Fibroblast of lung (primary cell): ENCODE measurements at regions not wholly inside any gene's neighbourhood (a gene's known extent, or its start where the extent isn't known, plus 50 kb on each side); places are given as distances from the start of the nearest gene placed in this dataset.

Source experiments
- DNase-seq, 2 donors: peaks; one replicate each; pipeline versions ENCODE4 v3.0.0 to v3.0.0-alpha.2; 2010; ENCODE audit warnings: low read depth in 2 of 2
- H2AFZ ChIP-seq: 2 replicates; pipeline ENCODE4 v1.5.1; 2012; ENCODE audit warnings: low read length, control low read depth, inconsistent platforms
- H3K27ac ChIP-seq: 2 replicates; pipeline ENCODE4 v1.5.1; 2011; ENCODE audit warnings: low read length, control low read depth; ENCODE audit not compliant: insufficient read depth
- H3K27me3 ChIP-seq: 2 replicates; pipeline ENCODE4 v1.5.1; 2011; ENCODE audit warnings: mild to moderate bottlenecking, low read length; ENCODE audit not compliant: control insufficient read depth, insufficient read depth
- H3K36me3 ChIP-seq: 2 replicates; pipeline ENCODE4 v1.5.1; 2011; ENCODE audit warnings: low read length; ENCODE audit not compliant: control insufficient read depth, insufficient read depth
- H3K4me1 ChIP-seq: 2 replicates; pipeline ENCODE4 v1.5.1; 2011; ENCODE audit warnings: low read length; ENCODE audit not compliant: control insufficient read depth, insufficient read depth; ENCODE audit errors: extremely low read depth
- H3K4me2 ChIP-seq: 2 replicates; pipeline ENCODE4 v1.5.1; 2011; ENCODE audit warnings: low read length, control low read depth; ENCODE audit not compliant: insufficient read depth; ENCODE audit errors: extremely low read depth
- H3K4me3 ChIP-seq, 4 experiments: fragments of 200-600 bp in 1 of 4; sonication (generic) in 1 of 4; replicated peaks in 1 of 4; 2 replicates each; pipeline ENCODE4 v1.5.1; 2011 to 2016; ENCODE audit warnings: low read length in 4 of 4, low read depth in 3 of 4, mild to moderate bottlenecking in 3 of 4, control low read depth in 2 of 4, inconsistent platforms in 1 of 4, mixed read lengths in 1 of 4; ENCODE audit not compliant: insufficient read depth in 1 of 4; ENCODE audit errors: control extremely low read depth in 1 of 4
- H3K79me2 ChIP-seq: 2 replicates; pipeline ENCODE4 v1.5.1; 2012; ENCODE audit warnings: mild to moderate bottlenecking, low read length, inconsistent platforms; ENCODE audit not compliant: control insufficient read depth, insufficient read depth
- H3K9ac ChIP-seq: 2 replicates; pipeline ENCODE4 v1.5.1; 2011; ENCODE audit warnings: mild to moderate bottlenecking, low read length, control low read depth; ENCODE audit not compliant: insufficient read depth
- H3K9me3 ChIP-seq: 2 replicates; pipeline ENCODE4 v1.5.1; 2012; ENCODE audit warnings: low read depth, low read length; ENCODE audit not compliant: control insufficient read depth, insufficient read depth
- H4K20me1 ChIP-seq: 2 replicates; pipeline ENCODE4 v1.5.1; 2011; ENCODE audit warnings: low read length; ENCODE audit not compliant: control insufficient read depth, insufficient read depth; ENCODE audit errors: extremely low read depth
- EZH2 ChIP-seq: IDR thresholded peaks from 2 replicates; pipeline ENCODE4 v1.5.1; 2012; ENCODE audit warnings: low read length, control low read depth, mild to moderate bottlenecking; ENCODE audit errors: missing control alignments
- TF ChIP-seq, protein P1 (sequence below), 2 donors: IDR thresholded peaks in 1 of 2; conservative IDR thresholded peaks in 1 of 2; 1 replicate in 1 of 2; 2 replicates in 1 of 2; pipeline ENCODE4 v1.5.1; 2011 to 2012; ENCODE audit warnings: low read length in 2 of 2, control low read depth in 1 of 2, inconsistent platforms in 1 of 2, low read depth in 1 of 2, mild to moderate bottlenecking in 1 of 2

DNA sequence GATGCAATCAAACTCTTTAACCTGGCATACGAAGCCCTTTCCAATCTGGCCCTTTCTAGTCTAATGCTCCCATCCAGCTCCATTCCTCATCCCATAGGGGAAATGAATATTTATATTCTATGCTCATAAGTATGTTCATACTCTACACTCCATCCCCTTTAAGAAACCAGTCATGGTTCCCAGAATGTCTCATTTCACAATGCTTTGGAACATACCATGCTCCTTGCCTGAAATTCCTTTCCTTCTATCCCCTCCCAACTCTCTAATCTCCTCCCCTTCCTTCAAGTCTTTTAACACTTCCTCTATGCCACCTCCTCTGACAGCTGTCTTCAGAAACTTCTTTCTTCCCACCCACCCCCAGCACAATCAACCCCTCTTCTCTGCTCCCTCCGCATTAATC lies 207.0 kb upstream of the CAND1 start:
- Histone ChIP-seq H3K4me1 (no peaks in the 10 kb centered on the region), H3K4me2 (no peak overlapping the region), H2AFZ (no peak overlapping the region), H3K9me3 (no peaks in the 10 kb centered on the region), H4K20me1 (no peaks in the 10 kb centered on the region), H3K27ac (no peak overlapping the region), H3K9ac (no peak overlapping the region), H3K4me3 (no peak overlapping the region), H3K79me2 (no peaks in the 10 kb centered on the region), H3K27me3 (no peaks in the 10 kb centered on the region), H3K36me3 (no peaks in the 10 kb centered on the region)
- DNase-seq: no peak
- TF ChIP-seq, protein P1, sequence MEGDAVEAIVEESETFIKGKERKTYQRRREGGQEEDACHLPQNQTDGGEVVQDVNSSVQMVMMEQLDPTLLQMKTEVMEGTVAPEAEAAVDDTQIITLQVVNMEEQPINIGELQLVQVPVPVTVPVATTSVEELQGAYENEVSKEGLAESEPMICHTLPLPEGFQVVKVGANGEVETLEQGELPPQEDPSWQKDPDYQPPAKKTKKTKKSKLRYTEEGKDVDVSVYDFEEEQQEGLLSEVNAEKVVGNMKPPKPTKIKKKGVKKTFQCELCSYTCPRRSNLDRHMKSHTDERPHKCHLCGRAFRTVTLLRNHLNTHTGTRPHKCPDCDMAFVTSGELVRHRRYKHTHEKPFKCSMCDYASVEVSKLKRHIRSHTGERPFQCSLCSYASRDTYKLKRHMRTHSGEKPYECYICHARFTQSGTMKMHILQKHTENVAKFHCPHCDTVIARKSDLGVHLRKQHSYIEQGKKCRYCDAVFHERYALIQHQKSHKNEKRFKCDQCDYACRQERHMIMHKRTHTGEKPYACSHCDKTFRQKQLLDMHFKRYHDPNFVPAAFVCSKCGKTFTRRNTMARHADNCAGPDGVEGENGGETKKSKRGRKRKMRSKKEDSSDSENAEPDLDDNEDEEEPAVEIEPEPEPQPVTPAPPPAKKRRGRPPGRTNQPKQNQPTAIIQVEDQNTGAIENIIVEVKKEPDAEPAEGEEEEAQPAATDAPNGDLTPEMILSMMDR (conservative IDR thresholded peaks at IDR 0.05 in 1 of 2, IDR thresholded peaks at IDR 0.05 in 1 of 2; ENCODE audit: low read depth in 1 of 2, low read length in 2 of 2): no peak
- no peak for TF ChIP-seq EZH2

DNA sequence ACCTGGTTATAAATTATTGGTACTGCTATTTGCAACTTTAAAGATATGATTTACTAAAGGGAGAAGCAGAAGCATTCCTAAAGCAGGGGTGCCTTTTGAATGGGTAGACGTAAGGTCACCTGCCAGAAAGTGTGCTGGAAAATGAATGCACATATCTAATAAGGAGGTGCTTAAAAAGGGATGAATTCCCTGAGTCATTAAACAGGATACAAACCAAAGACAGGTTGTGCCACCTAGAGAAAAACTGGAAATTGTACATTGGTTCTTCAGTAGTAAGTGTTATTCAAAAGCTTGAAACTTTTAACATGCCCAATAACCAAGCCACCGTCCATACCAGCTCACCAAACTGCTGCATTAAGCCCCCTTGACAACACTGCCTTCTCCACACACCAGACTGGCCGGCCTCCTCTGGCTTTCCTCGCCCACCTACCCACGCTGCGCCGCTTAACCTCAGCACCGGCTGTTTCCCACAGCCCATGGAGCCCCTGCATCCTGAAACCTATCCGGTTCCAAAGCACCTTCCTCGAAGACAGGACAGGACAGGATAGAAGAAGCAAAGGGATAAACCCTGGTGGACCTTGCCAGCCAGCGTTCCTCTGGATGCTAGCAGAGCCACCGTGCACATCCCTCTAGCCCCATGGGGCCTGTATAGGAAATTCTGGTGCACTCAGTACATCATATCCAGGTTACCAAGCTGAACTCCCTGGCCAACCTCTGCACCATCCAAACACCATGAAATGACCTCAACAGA lies 201.5 kb upstream of the CAND1 start:
- DNase-seq: no peak
- no peak for TF ChIP-seq EZH2
- TF ChIP-seq, protein P1 (conservative IDR thresholded peaks at IDR 0.05 in 1 of 2, IDR thresholded peaks at IDR 0.05 in 1 of 2; ENCODE audit: low read depth in 1 of 2, low read length in 2 of 2): no peak
- H3K4me2 ChIP-seq: no peak overlapping the region
- no peaks in the 10 kb centered on the region for H3K79me2 ChIP-seq
- H3K4me1 ChIP-seq: no peaks in the 10 kb centered on the region
- H3K9me3 ChIP-seq: no peaks in the 10 kb centered on the region
- no peak overlapping the region for H3K4me3 ChIP-seq
- H3K27me3 ChIP-seq: peaks cover 25% of the 10 kb centered on the region
- H4K20me1 ChIP-seq: no peaks in the 10 kb centered on the region
- H3K27ac ChIP-seq: no peak overlapping the region
- no peak overlapping the region for H2AFZ ChIP-seq
- no peaks in the 10 kb centered on the region for H3K36me3 ChIP-seq
- H3K9ac ChIP-seq: no peak overlapping the region

DNA sequence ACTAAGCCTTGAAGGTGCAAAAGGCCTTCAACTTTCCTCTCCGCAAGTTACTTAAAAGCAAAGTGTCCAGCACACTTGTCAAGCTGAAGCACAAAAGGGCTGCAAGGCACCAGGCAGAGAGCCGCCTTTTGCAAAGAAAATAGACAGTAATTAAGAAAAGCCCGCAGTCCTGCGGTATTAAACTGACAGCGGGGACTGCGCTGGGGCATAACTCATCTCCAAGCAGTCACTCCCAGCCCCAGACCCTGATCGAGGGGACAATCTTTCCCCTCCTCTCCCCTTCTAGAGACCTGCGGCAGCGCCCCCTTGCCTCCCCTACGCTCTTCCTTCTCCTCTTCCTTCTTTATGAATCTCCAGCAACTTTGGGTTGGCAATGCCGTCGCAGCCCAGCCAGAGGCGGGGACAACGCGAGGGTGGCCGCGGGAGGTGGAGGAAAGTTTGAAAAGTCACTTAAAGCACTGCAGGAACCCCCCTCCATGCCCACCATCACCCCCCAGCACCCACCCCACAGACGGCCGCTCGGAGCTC lies 200.9 kb upstream of the CAND1 start:
- H3K27me3 ChIP-seq: peaks cover 25% of the 10 kb centered on the region
- H2AFZ ChIP-seq: no peak overlapping the region
- peak overlapping the region; percentile 51 for H3K4me2 ChIP-seq
- TF ChIP-seq, protein P1 (conservative IDR thresholded peaks at IDR 0.05 in 1 of 2, IDR thresholded peaks at IDR 0.05 in 1 of 2; ENCODE audit: low read depth in 1 of 2, low read length in 2 of 2): no peak
- TF ChIP-seq EZH2: peak; percentile 72
- no peak overlapping the region for H3K9ac ChIP-seq
- no peaks in the 10 kb centered on the region for H3K4me1 ChIP-seq
- no peaks in the 10 kb centered on the region for H3K36me3 ChIP-seq
- no peak overlapping the region for H3K27ac ChIP-seq
- H3K9me3 ChIP-seq: no peaks in the 10 kb centered on the region
- H4K20me1 ChIP-seq: no peaks in the 10 kb centered on the region
- H3K4me3 ChIP-seq: peak overlapping the region in 2 of 4 experiments; percentile 28 to 56
- no peak for DNase-seq
- no peaks in the 10 kb centered on the region for H3K79me2 ChIP-seq
